ENCODE measurements at regions not wholly inside any gene's neighbourhood (a gene's known extent, or its start where the extent isn't known, plus 50 kb on each side); places are given as distances from the start of the nearest gene placed in this dataset.
"Not testable (repeated sequence)": the region's sequence is repeated elsewhere in the genome, so short reads cannot be mapped to it uniquely, and the experiment has no call there.

DNA sequence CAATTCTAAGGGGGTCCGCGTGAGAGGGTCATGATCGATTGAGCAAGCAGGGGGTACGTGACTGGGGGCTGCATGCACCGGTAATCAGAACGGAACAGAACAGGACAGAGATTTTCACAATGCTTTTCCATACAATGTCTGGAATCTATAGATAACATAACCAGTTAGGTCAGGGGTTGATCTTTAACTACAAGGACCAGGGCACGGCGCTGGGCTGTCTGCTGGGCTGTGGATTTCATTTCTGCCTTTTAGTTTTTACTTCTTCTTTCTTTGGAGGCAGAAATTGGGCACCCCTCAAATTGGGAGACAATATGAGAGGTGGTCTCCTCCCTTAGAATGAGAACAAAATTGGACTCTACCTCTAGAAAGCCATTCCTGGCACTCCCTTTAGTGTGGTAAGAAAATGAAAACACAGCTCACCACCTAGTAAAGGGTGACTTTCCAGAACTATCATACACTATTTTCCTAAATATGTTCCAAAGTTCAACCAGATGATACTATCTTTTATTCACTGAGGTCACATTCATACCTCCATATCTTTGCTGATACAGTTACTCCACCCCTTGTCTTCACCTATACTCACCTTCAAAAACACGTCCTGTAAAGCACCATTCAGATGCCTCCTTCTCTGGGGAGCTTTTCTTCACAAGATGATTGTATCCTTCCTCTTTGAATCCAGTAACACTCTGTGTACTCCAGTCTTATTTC, 1058.3 kb upstream of the SLIT2 start:
- no peak for DNase-seq

DNA sequence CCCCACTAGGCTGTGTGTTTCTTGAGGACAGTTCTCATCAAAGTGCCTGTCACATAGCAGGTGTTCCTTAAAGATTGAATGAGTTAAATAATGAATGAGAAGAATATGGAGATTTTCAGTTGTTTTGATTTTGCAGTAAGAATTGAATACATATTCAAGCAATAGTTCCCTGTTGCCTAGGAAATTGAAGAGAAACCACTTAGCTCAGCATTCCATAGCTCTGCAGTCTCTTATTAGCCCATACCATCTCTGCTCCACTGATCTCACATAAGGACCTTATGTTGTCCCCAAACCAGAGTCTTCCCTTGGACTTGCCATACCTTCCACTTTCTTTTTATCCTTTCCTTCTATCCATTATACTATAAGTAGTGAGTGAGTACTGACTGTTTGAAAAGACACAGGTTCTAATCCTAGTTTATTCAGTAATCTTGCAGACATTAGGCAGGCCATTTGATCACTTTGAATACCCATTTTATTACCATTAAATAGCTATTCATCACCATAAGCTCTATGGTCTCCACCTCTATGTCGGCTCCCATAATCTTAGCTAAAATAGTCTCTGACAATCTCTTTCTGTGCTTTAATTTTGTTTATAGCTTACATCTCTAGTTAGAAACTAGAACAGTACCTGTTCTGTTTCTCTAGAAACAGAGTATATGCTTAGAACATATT, 1059.6 kb upstream of the SLIT2 start:
- no peak for DNase-seq

- DNase-seq, result no peak
Observed at GRCh38 chr4:19187691-19188090, 1064.0 kb upstream of the SLIT2 start.

- no peak for DNase-seq
Observed at GRCh38 chr4:19187096-19187495, 1064.6 kb upstream of the SLIT2 start.

DNA sequence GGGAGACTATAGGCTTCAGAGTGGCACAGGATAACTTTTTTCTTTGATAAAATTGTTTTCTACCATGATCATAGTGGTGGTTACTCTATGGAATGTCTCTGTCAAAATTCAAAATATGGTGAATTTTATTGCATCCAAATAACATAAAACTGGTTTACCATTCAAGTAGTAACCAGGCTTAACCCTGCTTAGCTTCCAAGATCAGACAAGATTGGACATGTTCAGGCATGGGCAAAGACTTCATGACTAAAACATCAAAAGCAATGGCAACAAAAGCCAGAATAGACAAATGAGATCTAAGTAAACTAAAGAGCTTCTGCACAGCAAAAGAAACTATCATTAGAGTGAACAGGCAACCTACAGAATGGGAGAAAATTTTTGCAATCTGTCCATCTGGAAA, 1070.1 kb upstream of the SLIT2 start:
- not testable (repeated sequence) for DNase-seq

- DNase-seq, result no peak
Observed at GRCh38 chr4:19178835-19179234, 1072.9 kb upstream of the SLIT2 start.

- no peak for DNase-seq
Observed at GRCh38 chr4:19177616-19178015, 1074.1 kb upstream of the SLIT2 start.

DNA sequence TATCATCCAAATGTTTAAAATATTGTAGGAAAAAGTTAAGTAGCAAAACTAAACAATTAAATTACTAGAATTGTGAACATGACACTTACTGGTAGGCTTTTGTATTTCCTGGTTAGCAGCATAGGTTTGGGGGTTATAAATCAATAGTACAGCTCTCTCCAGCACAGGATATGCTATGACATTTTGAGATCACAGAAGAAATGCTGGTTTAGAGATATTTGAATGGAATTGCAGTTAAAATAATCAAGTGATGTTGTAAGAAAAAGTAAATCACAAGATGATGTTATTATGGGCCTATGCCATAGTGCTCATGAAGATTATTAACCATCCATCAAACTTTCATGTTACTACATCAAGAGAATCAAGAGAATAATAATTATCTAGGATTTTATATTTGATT, 1079.9 kb upstream of the SLIT2 start:
- DNase-seq, result no peak

DNA sequence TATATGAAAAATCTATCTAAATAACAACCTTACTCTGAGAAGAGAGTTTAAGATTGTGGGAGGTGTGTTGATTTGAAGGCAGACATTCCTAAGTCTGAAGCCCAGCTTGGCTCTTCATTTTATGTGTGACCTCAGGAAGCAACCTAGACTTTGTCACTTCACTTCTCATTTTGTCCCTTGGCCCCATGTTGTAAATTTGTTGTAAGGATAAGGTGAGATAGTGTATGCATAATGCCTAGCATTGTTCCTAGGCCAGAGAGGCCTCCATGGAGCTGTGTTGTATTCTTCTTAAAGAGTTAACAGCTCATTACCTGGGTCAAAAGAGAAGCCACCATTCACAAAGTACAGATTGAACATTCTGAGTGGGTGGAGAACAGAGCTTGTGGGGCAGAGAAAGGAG, 1084.4 kb upstream of the SLIT2 start:
- no peak for DNase-seq

DNA sequence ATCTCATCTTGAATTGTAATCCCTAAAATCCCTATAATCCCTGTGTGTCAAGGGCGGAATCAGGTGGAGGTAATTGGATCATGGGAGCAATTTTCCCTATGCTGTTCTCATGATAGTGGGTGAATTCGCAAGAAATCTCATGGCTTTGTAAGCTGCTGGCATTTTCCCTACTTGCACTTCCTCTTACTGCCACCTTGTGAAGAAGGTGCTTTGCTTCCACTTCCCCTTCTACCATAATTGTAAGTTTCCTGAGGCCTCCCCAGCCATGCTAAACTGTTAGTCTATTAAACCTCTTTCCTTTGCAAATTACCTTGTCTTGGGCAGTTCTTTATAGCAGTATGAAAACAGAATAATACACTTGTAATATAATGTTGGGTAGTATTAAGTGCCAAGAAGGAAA, 1087.4 kb upstream of the SLIT2 start:
- no peak for DNase-seq

- DNase-seq, result no peak
Observed at GRCh38 chr4:19159874-19160273, 1091.8 kb upstream of the SLIT2 start.

- no peak for DNase-seq
Observed at GRCh38 chr4:19158107-19158809, 1093.4 kb upstream of the SLIT2 start.

- DNase-seq, result no peak
Observed at GRCh38 chr4:19156786-19157185, 1094.9 kb upstream of the SLIT2 start.

DNA sequence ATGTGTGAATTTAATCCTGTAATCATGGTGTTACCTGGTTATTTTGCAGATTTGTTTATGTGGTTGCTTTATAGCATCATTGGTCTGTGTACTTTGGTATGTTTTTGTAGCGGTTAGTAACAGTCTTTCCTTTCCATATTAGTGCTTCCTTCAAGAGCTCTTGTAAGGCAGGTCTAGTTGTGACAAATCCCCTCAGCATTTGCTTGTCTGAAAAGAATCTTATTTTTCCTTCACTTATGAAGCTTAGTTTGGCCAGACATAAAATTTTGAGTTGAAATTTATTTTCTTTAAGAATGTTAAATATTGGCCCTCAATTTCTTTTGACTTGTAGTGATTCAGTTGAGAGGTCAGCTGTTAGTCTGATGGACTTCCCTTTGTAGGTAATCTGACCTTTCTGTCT, 1096.1 kb upstream of the SLIT2 start:
- DNase-seq, result no peak

DNA sequence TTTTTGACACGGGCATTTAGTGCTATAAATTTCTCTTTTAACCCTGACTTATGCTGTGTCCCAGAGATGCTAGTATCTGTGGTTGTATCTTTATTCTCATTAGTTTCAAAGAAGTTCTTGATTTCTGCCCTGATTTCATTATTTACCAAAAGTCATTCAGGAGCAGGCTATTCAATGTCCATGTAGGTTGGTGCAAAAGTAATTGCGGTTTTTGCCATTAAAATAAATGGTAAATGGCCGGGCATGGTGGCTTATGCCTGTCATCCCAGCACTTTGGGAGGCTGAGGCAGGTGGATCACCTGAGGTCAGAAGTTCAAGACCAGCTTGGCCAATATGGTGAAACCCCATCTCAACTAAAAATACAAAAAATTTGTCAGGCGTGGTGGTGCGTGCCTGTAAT, 1097.4 kb upstream of the SLIT2 start:
- not testable (repeated sequence) for DNase-seq

DNA sequence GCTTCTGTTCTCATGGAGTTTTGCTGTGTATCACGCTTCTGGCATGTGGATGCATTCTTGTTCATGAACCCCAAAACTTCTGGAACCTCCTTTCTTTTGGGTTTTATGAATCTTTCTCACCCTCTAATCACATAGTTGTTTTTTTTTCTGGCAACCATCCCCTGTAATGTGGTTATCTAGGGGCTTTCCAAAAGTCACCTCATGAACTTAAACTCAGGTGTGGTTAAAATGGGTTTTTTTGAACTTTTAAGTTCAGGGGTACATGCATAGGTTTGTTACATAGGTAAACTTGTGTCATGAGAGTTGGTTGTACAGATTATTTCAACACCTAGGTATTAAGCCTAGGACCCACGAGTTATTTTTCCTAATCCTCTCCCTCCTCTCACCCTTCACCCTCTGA, 1099.4 kb upstream of the SLIT2 start:
- no peak for DNase-seq

- no peak for DNase-seq
Observed at GRCh38 chr4:19151684-19152083, 1100.0 kb upstream of the SLIT2 start.

GRCh38 chr4:19146038-19146437, 1105.7 kb upstream of the SLIT2 start:
- DNase-seq, result no peak

- DNase-seq, result no peak
Observed at GRCh38 chr4:19135895-19136633, 1114.5 kb upstream of the LCORL start.

DNA sequence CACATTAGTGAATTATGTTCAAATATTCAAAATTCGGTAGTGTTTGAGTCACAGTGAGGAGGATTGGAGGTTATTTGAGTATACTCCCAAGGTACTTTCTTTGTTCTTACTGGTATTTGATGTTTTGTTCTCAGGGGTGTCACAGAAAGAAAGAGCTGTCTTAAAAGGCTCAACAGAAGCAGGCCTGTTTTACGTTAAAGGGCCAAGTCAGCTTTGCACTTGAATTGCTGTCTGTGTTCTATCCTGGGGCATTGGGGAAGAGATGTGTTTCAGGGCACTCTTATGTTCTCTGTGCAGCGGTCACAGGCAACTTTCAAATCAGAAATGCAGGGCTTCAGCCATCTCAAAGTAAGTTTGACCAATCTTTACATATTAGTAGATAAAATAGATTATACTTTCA, 1113.1 kb upstream of the LCORL start:
- DNase-seq, result no peak

GRCh38 chr4:19133315-19133714, 1111.8 kb upstream of the LCORL start:
- DNase-seq, result no peak

DNA sequence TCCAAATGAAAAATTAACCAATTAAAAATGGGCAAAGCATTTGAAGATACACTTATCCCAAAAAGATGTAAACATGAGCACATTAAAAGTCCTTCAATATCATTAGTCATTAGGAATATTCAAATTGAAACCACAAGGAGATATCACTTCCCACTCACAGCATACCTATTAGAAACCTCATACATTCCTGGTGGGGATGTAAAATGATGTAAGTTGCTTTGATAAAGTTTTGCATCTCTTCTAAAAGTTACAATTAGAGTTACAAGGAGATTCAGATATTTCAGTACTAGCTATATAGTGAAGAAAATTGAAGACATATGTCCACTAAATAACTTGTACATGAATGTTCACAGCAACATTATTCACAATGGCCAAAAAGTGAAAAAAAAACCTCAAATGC, 1109.3 kb upstream of the LCORL start:
- DNase-seq, result no peak

GRCh38 chr4:19128176-19128575, 1106.6 kb upstream of the LCORL start:
- no peak for DNase-seq

DNA sequence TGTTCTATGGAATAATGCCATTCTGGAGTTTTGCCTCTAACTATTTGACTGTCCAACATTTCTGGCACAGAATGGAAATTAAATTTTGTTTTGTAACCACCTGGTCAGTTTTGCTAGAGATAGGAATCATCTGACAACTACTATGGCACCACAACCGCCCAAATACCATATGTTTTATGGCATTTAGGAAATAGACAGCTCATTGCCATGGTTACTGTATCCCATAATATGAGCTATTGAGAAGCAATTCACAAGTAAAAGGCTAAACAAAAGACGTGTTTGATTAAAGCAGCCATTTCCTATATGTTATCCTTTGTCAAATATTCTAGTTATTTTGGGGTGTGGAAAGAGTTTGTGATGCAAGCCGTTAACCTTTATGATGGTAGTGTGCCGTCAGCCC, 1105.3 kb upstream of the LCORL start:
- DNase-seq, result no peak

All from NCI-H187 (cell line).